ENCODE measurements at regions not wholly inside any gene's neighbourhood (a gene's known extent, or its start where the extent isn't known, plus 50 kb on each side); places are given as distances from the start of the nearest gene placed in this dataset.

GRCh38 chr2:16764487-16764886 lies 98.9 kb upstream of the CYRIA start:
- TF ChIP-seq CTCF (IDR thresholded peaks at IDR 0.05): no peak
- no peak for TF ChIP-seq POLR2A (IDR thresholded peaks at IDR 0.05)

Data from testis (tissue), 2 donors.